Stomach (tissue), 8 donors: ENCODE measurements at regions not wholly inside any gene's neighbourhood (a gene's known extent, or its start where the extent isn't known, plus 50 kb on each side); places are given as distances from the start of the nearest gene placed in this dataset.

Source experiments
- DNase-seq, 2 donors: peaks; one replicate each; pipeline versions ENCODE4 v3.0.0 to v3.0.0-alpha.2; 2013 to 2019
- H3K27ac ChIP-seq, 5 donors: fragments of 200-600 bp in 4 of 5; sonication (generic) in 4 of 5; one replicate each; pipeline ENCODE4 v1.5.1; 2013 to 2019; ENCODE audit warnings: mild to moderate bottlenecking in 1 of 5, moderate library complexity in 1 of 5
- H3K27me3 ChIP-seq, 3 donors: fragments of 200-600 bp; sonication (generic); one replicate each; pipeline ENCODE4 v1.5.1; 2017 to 2019; ENCODE audit warnings: mixed run types in 1 of 3
- H3K36me3 ChIP-seq, 4 donors: fragments of 200-600 bp; sonication (generic); 1 replicate in 3 of 4; 2 replicates in 1 of 4; pipeline ENCODE4 v1.5.1; 2016 to 2019
- H3K4me1 ChIP-seq, 4 donors: fragments of 200-600 bp; sonication (generic); one replicate each; pipeline ENCODE4 v1.5.1; 2016 to 2019
- H3K4me3 ChIP-seq, 4 donors: fragments of 200-600 bp; sonication (generic) in 3 of 4; one replicate each; pipeline ENCODE4 v1.5.1; 2016 to 2019; ENCODE audit warnings: mild to moderate bottlenecking in 1 of 4
- H3K9me3 ChIP-seq, 4 donors: fragments of 200-600 bp; sonication (generic); one replicate each; pipeline ENCODE4 v1.5.1; 2016 to 2019
- EP300 ChIP-seq: sonication (generic); formaldehyde crosslinking; IDR thresholded peaks from one replicate; pipeline ENCODE4 v1.6.1; 2017; ENCODE audit warnings: antibody characterized with exemption
- POLR2A ChIP-seq, 4 donors: fragments of 450-650 bp; IDR thresholded peaks; one replicate each; pipeline ENCODE4 v1.6.1; 2016; ENCODE audit warnings: antibody characterized with exemption in 4 of 4, control low read depth in 2 of 4, mild to moderate bottlenecking in 1 of 4, moderate library complexity in 1 of 4
- POLR2AphosphoS5 ChIP-seq, 3 donors: sonication (generic); formaldehyde crosslinking; IDR thresholded peaks; one replicate each; pipeline ENCODE4 v1.6.1; 2016; ENCODE audit warnings: antibody characterized with exemption in 3 of 3
- WGBS, 5 donors: extraction: QIAGEN DNeasy Blood & Tissue Kit in 3 of 5; methylation state at CpG; one replicate each; pipeline versions ENCODE4 v1.1.5 to v1.1.7; 2013 to 2018; 5-methylcytosine and 5-hydroxymethylcytosine counted together
- intact Hi-C: fragments of 100-400 bp; cut with DNase I; formaldehyde crosslinking; loops from one replicate; pipeline ENCODE4 v1.15.1; 2023; ENCODE audit warnings: low total_unique reads
- TF ChIP-seq, protein P1 (sequence below), 7 experiments: fragments of 450-650 bp in 4 of 7; fragments of 200-600 bp in 3 of 7; sonication (generic) in 3 of 7; IDR thresholded peaks; one replicate each; pipeline ENCODE4 v1.5.1; 2016 to 2019; ENCODE audit warnings: antibody characterized with exemption in 7 of 7, control low read depth in 2 of 7, mild to moderate bottlenecking in 1 of 7
- donor health status: healthy with polysubstance abuse.
- donor health status: Bipolar disorder and iron deficiency.
- donor health status: healthy.

DNA sequence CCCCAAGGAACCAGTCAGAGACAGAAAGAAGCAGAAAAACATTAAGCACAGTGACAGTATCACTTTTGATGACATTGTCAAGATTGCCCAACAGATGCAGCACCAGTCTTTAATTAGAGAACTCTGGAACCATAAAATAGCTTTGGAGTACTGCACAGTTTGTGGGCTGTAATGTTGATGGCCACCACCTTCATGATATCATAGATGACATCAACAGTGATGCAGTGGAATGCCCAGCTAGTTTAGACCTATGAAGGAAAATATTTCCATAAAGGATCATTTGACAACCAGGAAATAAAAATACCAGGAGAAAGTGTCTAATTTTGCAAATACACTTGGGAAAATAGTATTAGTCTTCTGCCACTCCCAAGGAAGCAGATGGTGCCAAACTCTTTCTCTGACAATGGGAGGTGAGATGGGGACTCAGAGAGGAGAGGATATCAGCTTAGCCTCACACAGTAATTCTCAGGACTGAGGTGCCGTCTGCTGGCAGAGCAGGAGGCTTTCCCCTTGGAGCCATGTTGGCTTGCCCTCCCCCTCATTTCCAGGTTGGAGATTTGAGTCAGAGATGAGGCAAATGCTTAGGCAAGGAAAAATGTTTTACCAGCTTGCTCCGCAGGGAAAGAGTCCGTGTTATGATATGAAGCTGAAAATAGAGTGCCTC, 107.5 kb upstream of the CELF4 start:
- H3K4me3 ChIP-seq: no peak overlapping the region
- intact Hi-C loops: no loop called here
- 62 to 88% (median 73%) methylated on average over 3 of the region's 3 CpGs for WGBS, 5 donors
- peaks cover 0 to 11% (median 4%) of the 10 kb centered on the region in 4 donors for H3K9me3 ChIP-seq
- no peaks in the 10 kb centered on the region for H3K4me1 ChIP-seq
- DNase-seq: no peak
- no peak overlapping the region for H3K27ac ChIP-seq
- TF ChIP-seq EP300 (no peak), POLR2AphosphoS5 (IDR thresholded peaks at IDR 0.05) (no peak), POLR2A (IDR thresholded peaks at IDR 0.05) (no peak)
- TF ChIP-seq, protein P1, sequence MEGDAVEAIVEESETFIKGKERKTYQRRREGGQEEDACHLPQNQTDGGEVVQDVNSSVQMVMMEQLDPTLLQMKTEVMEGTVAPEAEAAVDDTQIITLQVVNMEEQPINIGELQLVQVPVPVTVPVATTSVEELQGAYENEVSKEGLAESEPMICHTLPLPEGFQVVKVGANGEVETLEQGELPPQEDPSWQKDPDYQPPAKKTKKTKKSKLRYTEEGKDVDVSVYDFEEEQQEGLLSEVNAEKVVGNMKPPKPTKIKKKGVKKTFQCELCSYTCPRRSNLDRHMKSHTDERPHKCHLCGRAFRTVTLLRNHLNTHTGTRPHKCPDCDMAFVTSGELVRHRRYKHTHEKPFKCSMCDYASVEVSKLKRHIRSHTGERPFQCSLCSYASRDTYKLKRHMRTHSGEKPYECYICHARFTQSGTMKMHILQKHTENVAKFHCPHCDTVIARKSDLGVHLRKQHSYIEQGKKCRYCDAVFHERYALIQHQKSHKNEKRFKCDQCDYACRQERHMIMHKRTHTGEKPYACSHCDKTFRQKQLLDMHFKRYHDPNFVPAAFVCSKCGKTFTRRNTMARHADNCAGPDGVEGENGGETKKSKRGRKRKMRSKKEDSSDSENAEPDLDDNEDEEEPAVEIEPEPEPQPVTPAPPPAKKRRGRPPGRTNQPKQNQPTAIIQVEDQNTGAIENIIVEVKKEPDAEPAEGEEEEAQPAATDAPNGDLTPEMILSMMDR (IDR thresholded peaks at IDR 0.05): no peak
- no peaks in the 10 kb centered on the region for H3K27me3 ChIP-seq
- H3K36me3 ChIP-seq: no peaks in the 10 kb centered on the region

DNA sequence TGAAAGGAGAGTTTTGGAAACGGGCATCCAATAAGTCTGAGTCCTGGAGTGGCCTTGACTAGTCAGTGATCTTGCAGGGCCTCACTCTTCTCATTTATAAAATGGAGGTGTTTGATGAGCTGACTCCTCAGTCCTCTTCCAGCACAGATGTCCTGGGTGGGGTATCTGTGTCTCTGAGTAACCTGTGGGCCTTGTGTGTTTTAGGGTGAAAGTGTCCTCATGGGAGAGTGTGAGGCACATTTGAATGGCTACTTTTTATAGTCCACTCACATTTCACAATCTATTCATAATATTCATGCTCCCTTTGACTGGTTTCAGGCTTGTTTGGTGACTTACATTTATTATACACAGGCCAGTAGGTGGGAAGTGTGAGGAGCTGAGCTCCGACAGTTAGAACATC, 106.4 kb upstream of the CELF4 start:
- TF ChIP-seq EP300 (no peak), POLR2AphosphoS5 (IDR thresholded peaks at IDR 0.05) (no peak)
- TF ChIP-seq, protein P1 (IDR thresholded peaks at IDR 0.05): no peak
- Histone ChIP-seq H3K27me3 (no peaks in the 10 kb centered on the region), H3K4me3 (no peak overlapping the region), H3K4me1 (no peaks in the 10 kb centered on the region), H3K9me3 (peaks cover 0 to 11% (median 4%) of the 10 kb centered on the region in 4 donors), H3K36me3 (no peaks in the 10 kb centered on the region), H3K27ac (no peak overlapping the region)
- WGBS, 5 donors: 86 to 91% (median 90%) methylated on average over 2 of the region's 2 CpGs
- no peak for DNase-seq
- intact Hi-C loops: no loop called here

GRCh38 chr18:37671530-37671929, 105.9 kb upstream of the CELF4 start:
- intact Hi-C loops: no loop called here
- Histone ChIP-seq H3K9me3 (peaks cover 0 to 11% (median 4%) of the 10 kb centered on the region in 4 donors), H3K4me1 (no peaks in the 10 kb centered on the region), H3K36me3 (no peaks in the 10 kb centered on the region), H3K4me3 (no peak overlapping the region), H3K27ac (no peak overlapping the region), H3K27me3 (no peaks in the 10 kb centered on the region)
- no peak for TF ChIP-seq POLR2A (IDR thresholded peaks at IDR 0.05)
- no peak for TF ChIP-seq POLR2AphosphoS5 (IDR thresholded peaks at IDR 0.05)
- WGBS, 5 donors: 75 to 100% (median 86%) methylated on average over 2 to 6 of the region's 6 CpGs
- DNase-seq: no peak

GRCh38 chr18:37671119-37671518, 105.5 kb upstream of the CELF4 start:
- Histone ChIP-seq H3K27me3 (no peaks in the 10 kb centered on the region), H3K4me1 (no peaks in the 10 kb centered on the region), H3K9me3 (peaks cover 0 to 11% (median 3%) of the 10 kb centered on the region in 4 donors), H3K36me3 (no peaks in the 10 kb centered on the region), H3K27ac (no peak overlapping the region), H3K4me3 (no peak overlapping the region)
- 91 to 98% (median 95%) methylated on average over 14 of the region's 14 CpGs for WGBS, 5 donors
- no peak for TF ChIP-seq POLR2A (IDR thresholded peaks at IDR 0.05)
- no peak for TF ChIP-seq EP300
- TF ChIP-seq, protein P1 (IDR thresholded peaks at IDR 0.05): no peak
- no peak for TF ChIP-seq POLR2AphosphoS5 (IDR thresholded peaks at IDR 0.05)
- intact Hi-C loops: no loop called here
- DNase-seq: no peak

DNA sequence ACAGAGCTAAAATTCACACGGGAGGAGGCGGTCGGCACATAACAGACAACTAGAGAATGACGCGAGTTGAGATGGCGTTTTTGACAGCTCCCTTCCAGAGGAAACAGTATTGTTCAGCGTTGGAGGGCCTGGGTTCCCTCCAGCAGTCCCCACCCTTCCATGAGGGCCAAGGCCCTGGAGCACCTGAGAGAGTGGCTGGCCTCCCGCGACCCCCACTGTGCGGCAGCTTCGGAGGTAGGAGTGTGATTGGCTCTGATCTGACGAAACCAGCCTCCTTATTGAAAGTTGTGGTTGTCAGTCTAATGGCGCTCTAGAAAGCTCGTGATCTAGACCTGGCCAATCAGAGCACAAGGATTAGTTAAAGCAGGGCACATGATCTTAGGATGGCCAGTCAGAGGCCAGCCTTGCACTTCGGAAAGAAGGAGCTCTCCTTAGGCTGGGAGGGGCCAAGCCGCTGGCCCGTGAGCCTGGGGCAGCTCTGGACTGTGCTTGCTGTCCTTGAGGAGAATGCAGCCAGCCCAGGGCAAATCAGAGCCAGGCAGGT, 104.5 kb upstream of the CELF4 start:
- 92 to 94% (median 94%) methylated on average over 14 to 17 of the region's 17 CpGs for WGBS, 5 donors

More for the DNA sequence above, 104.5 kb upstream of the CELF4 start:
- H3K4me1 ChIP-seq: no peaks in the 10 kb centered on the region
- intact Hi-C loops: no loop called here
- H3K27me3 ChIP-seq: no peaks in the 10 kb centered on the region
- H3K36me3 ChIP-seq: no peaks in the 10 kb centered on the region
- no peak for DNase-seq
- no peak overlapping the region for H3K4me3 ChIP-seq
- H3K27ac ChIP-seq: no peak overlapping the region
- no peak for TF ChIP-seq POLR2AphosphoS5 (IDR thresholded peaks at IDR 0.05)
- TF ChIP-seq POLR2A (IDR thresholded peaks at IDR 0.05): no peak
- TF ChIP-seq, protein P1 (IDR thresholded peaks at IDR 0.05): no peak
- no peak for TF ChIP-seq EP300
- peaks cover 0 to 11% (median 0%) of the 10 kb centered on the region in 4 donors for H3K9me3 ChIP-seq
